Frontal cortex (tissue), 3 donors: ENCODE measurements at regions not wholly inside any gene's neighbourhood (a gene's known extent, or its start where the extent isn't known, plus 50 kb on each side); places are given as distances from the start of the nearest gene placed in this dataset.
"Not testable (repeated sequence)": the region's sequence is repeated elsewhere in the genome, so short reads cannot be mapped to it uniquely, and the experiment has no call there.

Experiments
- DNase-seq, 2 donors: peaks; one replicate each; pipeline ENCODE4 v3.0.0; 2012; ENCODE audit warnings: low spot score in 2 of 2
- FAIRE-seq: peaks from 2 replicates; lab custom pipeline; 2012; peaks lifted over from hg19 to GRCh38; lab: Jason Lieb, UNC
- donor health status: control.
- donor health status: control.
- donor health status: control.

GRCh38 chr3:168806871-168807270 lies 711.1 kb upstream of the GOLIM4 start:
- no peak for DNase-seq
- no peak for FAIRE-seq

GRCh38 chr3:168803536-168803935 lies 707.8 kb upstream of the GOLIM4 start:
- FAIRE-seq (no peak), DNase-seq (no peak)

GRCh38 chr3:168802766-168803165 lies 707.0 kb upstream of the GOLIM4 start:
- FAIRE-seq (no peak), DNase-seq (no peak)

- no peak for FAIRE-seq
- DNase-seq = no peak
Observed at GRCh38 chr3:168801794-168802193, 706.1 kb upstream of the GOLIM4 start.

GRCh38 chr3:168796339-168796738 lies 700.6 kb upstream of the GOLIM4 start:
- DNase-seq (no peak), FAIRE-seq (no peak)

- DNase-seq (no peak), FAIRE-seq (no peak)
Observed at GRCh38 chr3:168794427-168794826, 698.7 kb upstream of the GOLIM4 start.

- DNase-seq (no peak), FAIRE-seq (no peak)
Observed at GRCh38 chr3:168782193-168782592, 686.5 kb upstream of the GOLIM4 start.

GRCh38 chr3:168779970-168780645 lies 684.4 kb upstream of the GOLIM4 start:
- FAIRE-seq, DNase-seq: not testable (repeated sequence)

GRCh38 chr3:168753724-168754123 lies 658.0 kb upstream of the GOLIM4 start:
- DNase-seq (no peak), FAIRE-seq (no peak)

GRCh38 chr3:168752339-168752738 lies 656.6 kb upstream of the GOLIM4 start:
- FAIRE-seq = no peak
- DNase-seq = no peak

GRCh38 chr3:168747697-168748096 lies 652.0 kb upstream of the GOLIM4 start:
- DNase-seq = no peak
- no peak for FAIRE-seq

GRCh38 chr3:168738527-168739325 lies 643.0 kb upstream of the GOLIM4 start:
- DNase-seq (no peak), FAIRE-seq (no peak)

GRCh38 chr3:168736202-168736601 lies 640.5 kb upstream of the GOLIM4 start:
- DNase-seq (no peak), FAIRE-seq (no peak)

GRCh38 chr3:168730073-168730472 lies 634.3 kb upstream of the GOLIM4 start:
- FAIRE-seq = no peak
- DNase-seq = no peak

- FAIRE-seq = no peak
- DNase-seq = no peak
Observed at GRCh38 chr3:168722091-168722490, 626.4 kb upstream of the GOLIM4 start.

- FAIRE-seq (no peak), DNase-seq (no peak)
Observed at GRCh38 chr3:168714609-168715240, 619.0 kb upstream of the GOLIM4 start.

GRCh38 chr3:168709073-168709472 lies 613.3 kb upstream of the GOLIM4 start:
- FAIRE-seq (no peak), DNase-seq (no peak)

- no peak for DNase-seq
- FAIRE-seq = no peak
Observed at GRCh38 chr3:168707900-168708299, 612.2 kb upstream of the GOLIM4 start.

GRCh38 chr3:168705412-168705811 lies 609.7 kb upstream of the GOLIM4 start:
- FAIRE-seq (no peak), DNase-seq (no peak)

GRCh38 chr3:168696051-168696450 lies 600.3 kb upstream of the GOLIM4 start:
- no peak for DNase-seq
- FAIRE-seq = no peak

GRCh38 chr3:168693870-168694269 lies 598.1 kb upstream of the GOLIM4 start:
- no peak for DNase-seq

More at GRCh38 chr3:168693870-168694269, 598.1 kb upstream of the GOLIM4 start:
- FAIRE-seq = no peak
